HT1080 (cell line): ENCODE measurements at regions not wholly inside any gene's neighbourhood (a gene's known extent, or its start where the extent isn't known, plus 50 kb on each side); places are given as distances from the start of the nearest gene placed in this dataset.
A peak's percentile ranks its signal among the peaks of the same experiment; 100 is the strongest.

ENCODE experiments used
- DNase-seq: peaks from one replicate; pipeline ENCODE4 v3.0.0-alpha.2; 2015; ENCODE audit warnings: low read depth

GRCh38 chr2:165033402-165033801 is 78.1 kb upstream of the SLC38A11 start:
- no peak for DNase-seq

GRCh38 chr2:165032559-165032958 is 77.2 kb upstream of the SLC38A11 start:
- DNase-seq: no peak

GRCh38 chr2:165024199-165024598 is 68.9 kb upstream of the SLC38A11 start:
- no peak for DNase-seq

- DNase-seq: no peak
Observed at GRCh38 chr2:165022781-165023180, 67.5 kb upstream of the SLC38A11 start.

GRCh38 chr2:165017966-165018596 is 62.8 kb upstream of the SLC38A11 start:
- DNase-seq: no peak

- peak; percentile 71 for DNase-seq
Observed at GRCh38 chr2:165016772-165017411, 61.6 kb upstream of the SLC38A11 start.

- peak; percentile 57 for DNase-seq
Observed at GRCh38 chr2:165015052-165015642, 59.8 kb upstream of the SLC38A11 start.

GRCh38 chr2:165013944-165014619 is 58.8 kb upstream of the SLC38A11 start:
- DNase-seq: no peak

GRCh38 chr2:165011199-165011598 is 55.9 kb upstream of the SLC38A11 start:
- no peak for DNase-seq

GRCh38 chr2:165010556-165010955 is 55.2 kb upstream of the SLC38A11 start:
- no peak for DNase-seq

- DNase-seq: no peak
Observed at GRCh38 chr2:165009466-165009865, 54.1 kb upstream of the SLC38A11 start.

GRCh38 chr2:165008730-165009315 is 53.5 kb upstream of the SLC38A11 start:
- DNase-seq: no peak

- no peak for DNase-seq
Observed at GRCh38 chr2:165007161-165007744, 51.9 kb upstream of the SLC38A11 start.
